MCF 10A (cell line): ENCODE measurements at regions not wholly inside any gene's neighbourhood (a gene's known extent, or its start where the extent isn't known, plus 50 kb on each side); places are given as distances from the start of the nearest gene placed in this dataset.
A peak's percentile ranks its signal among the peaks of the same experiment; 100 is the strongest.

Experiments
- BruUV-seq: library from RNA; stranded (reverse); fragments of 400-500 nt; replicated peaks from 2 replicates; lab custom pipeline; 2021; lab: Mats Ljungman, UMichigan
- CTCF ChIA-PET: fragments of 300-600 bp; sonication (Branson Sonifier 250); formaldehyde crosslinking; extraction: SDS; loops from one replicate; lab custom pipeline; 2021; ENCODE audit warnings: antibody characterized with exemption, inconsistent platforms; lab: Yijun Ruan, JAX
- POLR2A ChIA-PET: fragments of 300-600, 350-650 bp; sonication (Branson Sonifier 250); formaldehyde crosslinking; extraction: SDS; loops from one replicate; lab custom pipeline; 2020; ENCODE audit warnings: antibody characterized with exemption, inconsistent platforms; lab: Yijun Ruan, JAX
- DNase-seq: peaks from one replicate; pipeline ENCODE4 v3.0.0-alpha.2; 2018; ENCODE audit not compliant: unreplicated experiment
- H3K27ac Mint-ChIP-seq: one replicate; pipeline ENCODE4 v1.8.0; 2022; ENCODE audit warnings: mild to moderate bottlenecking, low read depth, mixed read lengths; ENCODE audit not compliant: unreplicated experiment
- H3K27me3 Mint-ChIP-seq: one replicate; pipeline ENCODE4 v1.8.0; 2022; ENCODE audit warnings: mixed read lengths; ENCODE audit not compliant: insufficient read depth, unreplicated experiment
- H3K36me3 Mint-ChIP-seq: one replicate; pipeline ENCODE4 v1.8.0; 2022; ENCODE audit warnings: mild to moderate bottlenecking, moderate library complexity, mixed read lengths; ENCODE audit not compliant: insufficient read depth, unreplicated experiment
- H3K4me1 Mint-ChIP-seq: one replicate; pipeline ENCODE4 v1.8.0; 2022; ENCODE audit warnings: mixed read lengths; ENCODE audit not compliant: insufficient read depth, unreplicated experiment
- H3K4me3 Mint-ChIP-seq: one replicate; pipeline ENCODE4 v1.8.0; 2022; ENCODE audit warnings: mild to moderate bottlenecking, moderate library complexity, mixed read lengths; ENCODE audit not compliant: unreplicated experiment
- H3K9me3 Mint-ChIP-seq: one replicate; pipeline ENCODE4 v1.8.0; 2022; ENCODE audit warnings: mixed read lengths; ENCODE audit not compliant: unreplicated experiment
- CTCF ChIP-seq: fragments of 200-600 bp; IDR thresholded peaks from one replicate; pipeline ENCODE4 v1.8.0; 2022; ENCODE audit warnings: antibody characterized with exemption, mild to moderate bottlenecking; ENCODE audit not compliant: unreplicated experiment
- intact Hi-C: fragments of 100-400 bp; cut with micrococcal nuclease; formaldehyde crosslinking; loops from 2 replicates; pipeline ENCODE4 v1.14.1; 2022

GRCh38 chr5:57627661-57628060, 145.1 kb upstream of the ACTBL2 start:
- no peaks in the 10 kb centered on the region for H3K9me3 Mint-ChIP-seq
- no peak overlapping the region for H3K4me3 Mint-ChIP-seq
- TF ChIP-seq CTCF: no peak
- no peaks in the 10 kb centered on the region for H3K4me1 Mint-ChIP-seq
- BruUV-seq: no TSS peak
- no peaks in the 10 kb centered on the region for H3K36me3 Mint-ChIP-seq
- intact Hi-C loops: no loop called here
- no peak overlapping the region for H3K27ac Mint-ChIP-seq
- peaks cover 12% of the 10 kb centered on the region for H3K27me3 Mint-ChIP-seq
- ChIA-PET POLR2A (no interaction called here), CTCF (interaction anchor here (0.8 to 3.0 kb wide), 2 partner anchors 23 to 190 kb away, joined by 4 to 15 read pairs; no protein-coding TSS in a partner anchor)
- DNase-seq: no peak

- DNase-seq: peak; percentile 4
- POLR2A ChIA-PET: no interaction called here
- no peak overlapping the region for H3K4me3 Mint-ChIP-seq
- peaks cover 14% of the 10 kb centered on the region for H3K27me3 Mint-ChIP-seq
- CTCF ChIA-PET: interaction anchor here (3.0 kb wide), 1 partner anchor 23 kb away, joined by 15 read pairs; no protein-coding TSS in a partner anchor
- TF ChIP-seq CTCF: no peak
- H3K9me3 Mint-ChIP-seq: no peaks in the 10 kb centered on the region
- no peaks in the 10 kb centered on the region for H3K36me3 Mint-ChIP-seq
- H3K27ac Mint-ChIP-seq: no peak overlapping the region
- intact Hi-C loops: no loop called here
- no TSS peak for BruUV-seq
- H3K4me1 Mint-ChIP-seq: no peaks in the 10 kb centered on the region
Observed at GRCh38 chr5:57626703-57627102, 144.1 kb upstream of the ACTBL2 start.

GRCh38 chr5:57621624-57622023, 139.0 kb upstream of the ACTBL2 start:
- no peak for TF ChIP-seq CTCF
- H3K36me3 Mint-ChIP-seq: no peaks in the 10 kb centered on the region
- DNase-seq: no peak
- CTCF ChIA-PET: interaction anchor here (0.6 to 1.4 kb wide), 3 partner anchors 9 to 29 kb away, joined by 3 to 4 read pairs (median 3); no protein-coding TSS in a partner anchor
- H3K4me1 Mint-ChIP-seq: no peaks in the 10 kb centered on the region
- POLR2A ChIA-PET: no interaction called here
- H3K27ac Mint-ChIP-seq: no peak overlapping the region
- BruUV-seq: no TSS peak
- intact Hi-C loops: no loop called here
- H3K4me3 Mint-ChIP-seq: no peak overlapping the region
- H3K9me3 Mint-ChIP-seq: no peaks in the 10 kb centered on the region
- H3K27me3 Mint-ChIP-seq: peaks cover 14% of the 10 kb centered on the region

GRCh38 chr5:57618767-57619381, 136.3 kb upstream of the ACTBL2 start:
- BruUV-seq: no TSS peak

More at GRCh38 chr5:57618767-57619381, 136.3 kb upstream of the ACTBL2 start:
- intact Hi-C loops: no loop called here
- ChIA-PET CTCF (interaction anchor here (0.6 to 1.0 kb wide), 2 partner anchors 12 to 139 kb away, joined by 3 read pairs; no protein-coding TSS in a partner anchor), POLR2A (no interaction called here)
- H3K4me1 Mint-ChIP-seq: no peaks in the 10 kb centered on the region
- DNase-seq: no peak
- peaks cover 28% of the 10 kb centered on the region for H3K27me3 Mint-ChIP-seq
- no peak overlapping the region for H3K27ac Mint-ChIP-seq
- H3K4me3 Mint-ChIP-seq: no peak overlapping the region
- H3K9me3 Mint-ChIP-seq: no peaks in the 10 kb centered on the region
- no peaks in the 10 kb centered on the region for H3K36me3 Mint-ChIP-seq
- no peak for TF ChIP-seq CTCF
